GM21717 (cell line): ENCODE measurements at regions not wholly inside any gene's neighbourhood (a gene's known extent, or its start where the extent isn't known, plus 50 kb on each side); places are given as distances from the start of the nearest gene placed in this dataset.
"Not testable (repeated sequence)": the region's sequence is repeated elsewhere in the genome, so short reads cannot be mapped to it uniquely, and the experiment has no call there.

Source experiments
- ATAC-seq: cut with Tn5 transposase; IDR thresholded peaks from one replicate; pipeline ENCODE4 v1.9.1; 2021; ENCODE audit warnings: mild to moderate bottlenecking, moderate library complexity; ENCODE audit not compliant: unreplicated experiment

GRCh38 chr4:188649635-188650034 lies 510.4 kb downstream of the TRIML1 start:
- ATAC-seq = no peak

GRCh38 chr4:188650516-188650915 lies 511.3 kb downstream of the TRIML1 start:
- ATAC-seq = no peak

- no peak for ATAC-seq
These were observed 518.1 kb downstream of the TRIML1 start for GRCh38 chr4:188657365-188657764.

- ATAC-seq = no peak
These were observed 519.8 kb downstream of the TRIML1 start for GRCh38 chr4:188658958-188659522.

- ATAC-seq = no peak
These were observed 521.6 kb downstream of the TRIML1 start for GRCh38 chr4:188660796-188661195.

- ATAC-seq = no peak
These were observed 522.3 kb downstream of the TRIML1 start for GRCh38 chr4:188661502-188661901.

GRCh38 chr4:188663369-188663768 lies 524.1 kb downstream of the TRIML1 start:
- ATAC-seq = no peak

- no peak for ATAC-seq
These were observed 526.5 kb downstream of the TRIML1 start for GRCh38 chr4:188665491-188666457.

GRCh38 chr4:188678691-188679090 lies 539.5 kb downstream of the TRIML1 start:
- not testable (repeated sequence) for ATAC-seq

GRCh38 chr4:188680004-188680666 lies 540.9 kb downstream of the TRIML1 start:
- no peak for ATAC-seq

- ATAC-seq = no peak
These were observed 541.4 kb downstream of the TRIML1 start for GRCh38 chr4:188680667-188681063.

- ATAC-seq = no peak
These were observed 543.1 kb downstream of the TRIML1 start for GRCh38 chr4:188682321-188682720.

- no peak for ATAC-seq
These were observed 544.3 kb downstream of the TRIML1 start for GRCh38 chr4:188683571-188683970.

GRCh38 chr4:188688956-188689355 lies 549.7 kb downstream of the TRIML1 start:
- no peak for ATAC-seq

- no peak for ATAC-seq
These were observed 552.6 kb downstream of the TRIML1 start for GRCh38 chr4:188691811-188692210.

- no peak for ATAC-seq
These were observed 556.0 kb downstream of the TRIML1 start for GRCh38 chr4:188695261-188695660.

- ATAC-seq = no peak
These were observed 558.0 kb downstream of the TRIML1 start for GRCh38 chr4:188697243-188697642.

- ATAC-seq = no peak
These were observed 562.7 kb downstream of the TRIML1 start for GRCh38 chr4:188701952-188702351.

- ATAC-seq = no peak
These were observed 565.0 kb downstream of the TRIML1 start for GRCh38 chr4:188704288-188704687.

- no peak for ATAC-seq
These were observed 567.8 kb downstream of the TRIML1 start for GRCh38 chr4:188707036-188707435.

- ATAC-seq = no peak
These were observed 575.3 kb downstream of the TRIML1 start for GRCh38 chr4:188714501-188714900.

GRCh38 chr4:188714907-188715306 lies 575.7 kb downstream of the TRIML1 start:
- no peak for ATAC-seq
